AML-193 (cell line): ENCODE measurements at regions not wholly inside any gene's neighbourhood (a gene's known extent, or its start where the extent isn't known, plus 50 kb on each side); places are given as distances from the start of the nearest gene placed in this dataset.

Experiments used
- DNase-seq, 2 experiments: peaks; one replicate each; lab custom pipeline; 2025; lab: John Stamatoyannopoulos, UW

- DNase-seq = no peak
These were observed 210.0 kb downstream of the KLHL4 start for GRCh38 chrX:87727620-87728019.

GRCh38 chrX:87728024-87728423 is 210.4 kb downstream of the KLHL4 start:
- DNase-seq = no peak

- no peak for DNase-seq
These were observed 210.9 kb downstream of the KLHL4 start for GRCh38 chrX:87728459-87728858.

GRCh38 chrX:87732133-87732532 is 214.5 kb downstream of the KLHL4 start:
- DNase-seq = no peak

- DNase-seq = no peak
These were observed 219.0 kb downstream of the KLHL4 start for GRCh38 chrX:87736576-87736975.

GRCh38 chrX:87744391-87744790 is 226.8 kb downstream of the KLHL4 start:
- DNase-seq = no peak

GRCh38 chrX:87755493-87755892 is 237.9 kb downstream of the KLHL4 start:
- DNase-seq = no peak

GRCh38 chrX:87788976-87789375 is 271.4 kb downstream of the KLHL4 start:
- DNase-seq = no peak

GRCh38 chrX:87798039-87798438 is 280.4 kb downstream of the KLHL4 start:
- DNase-seq = no peak

GRCh38 chrX:87805829-87806490 is 288.4 kb downstream of the KLHL4 start:
- DNase-seq = no peak

GRCh38 chrX:87808576-87809243 is 291.1 kb downstream of the KLHL4 start:
- DNase-seq = no peak

- DNase-seq = no peak
These were observed 296.0 kb downstream of the KLHL4 start for GRCh38 chrX:87813566-87813965.

GRCh38 chrX:87846956-87847355 is 329.4 kb downstream of the KLHL4 start:
- no peak for DNase-seq

GRCh38 chrX:87873347-87873941 is 355.8 kb downstream of the KLHL4 start:
- no peak for DNase-seq

GRCh38 chrX:87874043-87874442 is 356.4 kb downstream of the KLHL4 start:
- DNase-seq = no peak

GRCh38 chrX:87878926-87879325 is 361.3 kb downstream of the KLHL4 start:
- DNase-seq = no peak

GRCh38 chrX:87890437-87890836 is 372.8 kb downstream of the KLHL4 start:
- no peak for DNase-seq

- no peak for DNase-seq
These were observed 377.8 kb downstream of the KLHL4 start for GRCh38 chrX:87895421-87895820.

GRCh38 chrX:87896057-87896456 is 378.5 kb downstream of the KLHL4 start:
- no peak for DNase-seq

GRCh38 chrX:87900320-87900908 is 382.8 kb downstream of the KLHL4 start:
- DNase-seq = no peak

- no peak for DNase-seq
These were observed 383.5 kb downstream of the KLHL4 start for GRCh38 chrX:87901060-87901459.

- DNase-seq = no peak
These were observed 397.1 kb downstream of the KLHL4 start for GRCh38 chrX:87914726-87915125.

GRCh38 chrX:87924619-87925018 is 407.0 kb downstream of the KLHL4 start:
- DNase-seq = no peak
